ENCODE measurements at regions not wholly inside any gene's neighbourhood (a gene's known extent, or its start where the extent isn't known, plus 50 kb on each side); places are given as distances from the start of the nearest gene placed in this dataset.

DNA sequence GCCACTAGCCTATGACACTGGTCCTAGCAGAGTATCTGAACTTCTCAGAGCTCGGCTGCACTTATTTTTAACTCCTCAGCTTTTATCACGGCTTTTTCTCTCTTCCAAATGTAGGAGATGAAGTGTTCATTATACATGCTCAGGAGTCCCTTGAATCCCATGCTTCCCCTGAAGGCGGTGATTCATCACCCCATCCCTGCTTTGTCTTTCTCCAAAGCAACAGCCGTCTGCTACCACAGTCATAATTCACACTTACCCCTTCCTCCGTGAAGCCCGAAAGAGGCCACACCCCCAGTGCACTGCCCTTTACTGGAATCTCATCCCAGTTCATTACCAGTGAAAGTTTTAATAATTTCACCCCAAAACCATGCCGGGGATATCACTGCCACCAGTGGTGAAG, 301.5 kb upstream of the SHH start:
- ATAC-seq = no peak
- Histone ChIP-seq H3K9me3 (no peaks in the 10 kb centered on the region), H3K27me3 (no peaks in the 10 kb centered on the region), H3K4me1 (no peaks in the 10 kb centered on the region), H3K27ac (no peak overlapping the region), H3K4me3 (no peak overlapping the region), H3K36me3 (no peaks in the 10 kb centered on the region)
- TF ChIP-seq POLR2AphosphoS5 (IDR thresholded peaks at IDR 0.05) (no peak), EP300 (IDR thresholded peaks at IDR 0.05) (no peak), POLR2A (IDR thresholded peaks at IDR 0.05) (no peak), CTCF (IDR thresholded peaks at IDR 0.05) (no peak)
- 60 to 74% methylated on average over 6 to 7 of the region's 7 CpGs for WGBS, 2 donors (ENCODE audit: low coverage in 1 of 2)

- WGBS, 2 donors (ENCODE audit: low coverage in 1 of 2) = 56 to 74% methylated on average over 1 to 2 of the region's 2 CpGs
- Histone ChIP-seq H3K4me3 (no peak overlapping the region), H3K4me1 (no peaks in the 10 kb centered on the region), H3K27me3 (peaks cover 2% of the 10 kb centered on the region), H3K9me3 (no peaks in the 10 kb centered on the region), H3K36me3 (no peaks in the 10 kb centered on the region), H3K27ac (no peak overlapping the region)
- TF ChIP-seq EP300 (IDR thresholded peaks at IDR 0.05) = no peak
- no peak for TF ChIP-seq POLR2AphosphoS5 (IDR thresholded peaks at IDR 0.05)
- TF ChIP-seq POLR2A (IDR thresholded peaks at IDR 0.05) = no peak
- TF ChIP-seq CTCF (IDR thresholded peaks at IDR 0.05) = no peak
- no peak for ATAC-seq
Observed at GRCh38 chr7:156109988-156110387, 297.7 kb upstream of the SHH start.

DNA sequence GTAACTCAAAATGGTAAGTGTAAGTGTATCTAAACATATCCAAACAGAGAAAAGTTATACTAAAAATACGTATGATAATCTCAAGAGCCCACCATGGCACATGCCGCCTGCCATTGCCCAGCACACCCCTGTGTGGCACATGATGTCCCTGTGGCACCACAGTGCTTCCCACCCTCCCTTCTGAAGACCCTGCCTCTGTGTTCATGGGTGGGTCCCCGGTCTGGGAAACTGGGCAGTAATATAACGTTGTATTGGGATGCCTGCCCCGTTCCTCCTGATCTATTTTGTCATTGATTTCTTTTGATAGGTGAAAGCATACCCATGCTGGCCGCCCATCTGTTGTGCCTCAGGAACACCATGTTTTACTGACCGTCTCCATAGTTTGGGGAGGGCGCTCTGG, 296.8 kb upstream of the SHH start:
- Histone ChIP-seq H3K4me3 (no peak overlapping the region), H3K36me3 (no peaks in the 10 kb centered on the region), H3K4me1 (no peaks in the 10 kb centered on the region), H3K27me3 (peaks cover 11% of the 10 kb centered on the region), H3K27ac (no peak overlapping the region), H3K9me3 (no peaks in the 10 kb centered on the region)
- no peak for TF ChIP-seq POLR2AphosphoS5 (IDR thresholded peaks at IDR 0.05)
- no peak for TF ChIP-seq POLR2A (IDR thresholded peaks at IDR 0.05)
- TF ChIP-seq CTCF (IDR thresholded peaks at IDR 0.05) = no peak
- TF ChIP-seq EP300 (IDR thresholded peaks at IDR 0.05) = no peak
- WGBS, 2 donors (ENCODE audit: low coverage in 1 of 2) = 92 to 100% methylated on average over 4 to 5 of the region's 8 CpGs
- no peak for ATAC-seq

- WGBS, 2 donors (ENCODE audit: low coverage in 1 of 2) = 40% methylated on average over 1 of the region's 17 CpGs; no CpG with 5 or more reads in 1 of the 2 donors
Observed at GRCh38 chr7:156107957-156108356, 295.7 kb upstream of the SHH start.

More at GRCh38 chr7:156107957-156108356, 295.7 kb upstream of the SHH start:
- peaks cover 12% of the 10 kb centered on the region for H3K27me3 ChIP-seq
- no peak for ATAC-seq
- H3K4me3 ChIP-seq = no peak overlapping the region
- no peaks in the 10 kb centered on the region for H3K9me3 ChIP-seq
- TF ChIP-seq CTCF (IDR thresholded peaks at IDR 0.05) = no peak
- no peak for TF ChIP-seq EP300 (IDR thresholded peaks at IDR 0.05)
- TF ChIP-seq POLR2AphosphoS5 (IDR thresholded peaks at IDR 0.05) = no peak
- no peak for TF ChIP-seq POLR2A (IDR thresholded peaks at IDR 0.05)
- no peak overlapping the region for H3K27ac ChIP-seq
- no peaks in the 10 kb centered on the region for H3K4me1 ChIP-seq
- no peaks in the 10 kb centered on the region for H3K36me3 ChIP-seq
